HepG2 (cell line): ENCODE measurements at regions not wholly inside any gene's neighbourhood (a gene's known extent, or its start where the extent isn't known, plus 50 kb on each side); places are given as distances from the start of the nearest gene placed in this dataset.

ENCODE experiments used
- ATAC-seq: fragments of 200-7000 bp; cut with Tn5 transposase; 3 replicates; pipeline ENCODE4 v1.9.1; 2020; ENCODE audit warnings: mild to moderate bottlenecking, moderate library complexity
- BruUV-seq: library from RNA; stranded (reverse); fragments of 400-500 nt; replicated peaks from 2 replicates; lab custom pipeline; 2021; lab: Mats Ljungman, UMichigan
- CTCF ChIA-PET: fragments of 300-600 bp; formaldehyde crosslinking; extraction: SDS; loops from one replicate; lab custom pipeline; 2021; ENCODE audit warnings: low total read pairs, inconsistent platforms, low intra/inter-chr PET ratio; lab: Yijun Ruan, JAX
- POLR2A ChIA-PET: fragments of 350-600 bp; sonication (Branson Sonifier 250); formaldehyde crosslinking; loops from one replicate; lab custom pipeline; 2020; ENCODE audit warnings: antibody characterized with exemption, inconsistent platforms; lab: Yijun Ruan, JAX
- DNase-seq: peaks from one replicate; pipeline ENCODE4 v3.0.0-alpha.2; 2015; ENCODE audit warnings: low spot score
- FAIRE-seq: peaks from 3 replicates; lab custom pipeline; 2011; peaks lifted over from hg19 to GRCh38; lab: Jason Lieb, UNC
- H2AFZ ChIP-seq: one replicate; pipeline ENCODE4 v1.6.1; 2011; ENCODE audit warnings: low read length, inconsistent platforms
- H3K27ac ChIP-seq: fragments of 300-600 bp; 3 replicates; pipeline ENCODE4 v1.8.0; 2011; ENCODE audit warnings: mixed run types, mild to moderate bottlenecking, mixed read lengths, low read length, inconsistent platforms; ENCODE audit not compliant: insufficient read depth; ENCODE audit errors: extremely low read length
- H3K27me3 ChIP-seq, 2 experiments: fragments of 200-600 bp in 1 of 2; 2 replicates in 1 of 2; 3 replicates in 1 of 2; pipeline versions ENCODE4 v1.6.0 to v1.8.0; 2011; ENCODE audit warnings: low read length in 2 of 2, mild to moderate bottlenecking in 2 of 2, moderate library complexity in 2 of 2, inconsistent platforms in 1 of 2; ENCODE audit not compliant: insufficient read depth in 2 of 2, control insufficient read depth in 1 of 2
- H3K36me3 ChIP-seq, 2 experiments: fragments of 200-600 bp in 1 of 2; replicated peaks in 1 of 2; 2 replicates in 1 of 2; 3 replicates in 1 of 2; pipeline versions ENCODE4 v1.5.1 to v1.8.0; 2011; ENCODE audit warnings: low read length in 2 of 2, inconsistent platforms in 1 of 2; ENCODE audit not compliant: insufficient read depth in 2 of 2, control insufficient read depth in 1 of 2
- H3K4me1 ChIP-seq: 2 replicates; pipeline ENCODE4 v1.5.1; 2012; ENCODE audit warnings: low read length, inconsistent platforms; ENCODE audit not compliant: insufficient read depth
- H3K4me2 ChIP-seq: 2 replicates; pipeline ENCODE4 v1.6.0; 2011; ENCODE audit warnings: low read depth, low read length, inconsistent platforms
- H3K4me3 ChIP-seq, 3 experiments: fragments of 200-600 bp in 1 of 3; sonication (generic), shearing (Covaris generic) in 1 of 3; replicated peaks in 1 of 3; 2 replicates each; pipeline ENCODE4 v1.5.1; 2011 to 2016; ENCODE audit warnings: low read length in 3 of 3, inconsistent platforms in 2 of 3, low read depth in 2 of 3, mild to moderate bottlenecking in 2 of 3, control low read depth in 1 of 3, mixed read lengths in 1 of 3; ENCODE audit not compliant: insufficient read depth in 1 of 3
- H3K79me2 ChIP-seq: one replicate; pipeline ENCODE4 v1.6.1; 2011; ENCODE audit warnings: low read length, inconsistent platforms; ENCODE audit not compliant: insufficient read depth
- H3K9ac ChIP-seq: 2 replicates; pipeline ENCODE4 v1.6.0; 2011; ENCODE audit warnings: mild to moderate bottlenecking, low read depth, low read length, inconsistent platforms; ENCODE audit not compliant: insufficient read depth
- H3K9me3 ChIP-seq: 2 replicates; pipeline ENCODE4 v1.5.1; 2012; ENCODE audit warnings: mild to moderate bottlenecking, low read length
- H4K20me1 ChIP-seq: 2 replicates; pipeline ENCODE4 v1.6.0; 2011; ENCODE audit warnings: inconsistent platforms, mild to moderate bottlenecking, low read length, moderate library complexity; ENCODE audit not compliant: insufficient read depth
- ATF3 ChIP-seq: sonication (generic); formaldehyde crosslinking; IDR thresholded peaks from 2 replicates; pipeline ENCODE4 v1.4.0; 2020; ENCODE audit warnings: missing genetic modification reagents
- BRCA1 ChIP-seq: sonication (generic); formaldehyde crosslinking; IDR thresholded peaks from 2 replicates; pipeline ENCODE4 v1.4.0; 2020; ENCODE audit warnings: missing genetic modification reagents
- CTCF ChIP-seq: sonication (generic); formaldehyde crosslinking; IDR thresholded peaks from 2 replicates; pipeline ENCODE4 v1.5.0; 2020; ENCODE audit warnings: mild to moderate bottlenecking, missing genetic modification reagents, moderate library complexity
- ETV5 ChIP-seq: IDR thresholded peaks from 2 replicates; pipeline ENCODE4 v1.6.1; 2018; ENCODE audit warnings: missing biosample characterization, missing genetic modification reagents, inconsistent platforms, borderline replicate concordance
- HMGXB3 ChIP-seq: sonication (generic); formaldehyde crosslinking; IDR thresholded peaks from 2 replicates; pipeline ENCODE4 v1.4.0; 2020; ENCODE audit warnings: missing genetic modification reagents, borderline replicate concordance
- HOXA3 ChIP-seq: sonication (generic); formaldehyde crosslinking; IDR thresholded peaks from 2 replicates; pipeline ENCODE4 v1.5.0; 2020; ENCODE audit warnings: missing genetic modification reagents
- POGZ ChIP-seq: sonication (generic); formaldehyde crosslinking; IDR thresholded peaks from 2 replicates; pipeline ENCODE4 v1.4.0; 2020; ENCODE audit warnings: mild to moderate bottlenecking, missing genetic modification reagents
- TBX3 ChIP-seq: fragments of 450-650 bp; IDR thresholded peaks from 2 replicates; pipeline ENCODE4 v1.6.1; 2017; ENCODE audit warnings: antibody characterized with exemption, mild to moderate bottlenecking, inconsistent platforms, borderline replicate concordance
- U2AF1 ChIP-seq: fragments of 200-400 bp; formaldehyde crosslinking; optimal IDR thresholded peaks from 2 replicates; pipeline ENCODE3; 2017; ENCODE audit warnings: mild to moderate bottlenecking, low read depth, low read length
- ZMYM4 ChIP-seq: sonication (generic); formaldehyde crosslinking; IDR thresholded peaks from 2 replicates; pipeline ENCODE4 v1.8.1; 2023; ENCODE audit warnings: mild to moderate bottlenecking, missing genetic modification reagents
- ZNF33A ChIP-seq: sonication (generic); formaldehyde crosslinking; IDR thresholded peaks from 2 replicates; pipeline ENCODE4 v1.5.1; 2020; ENCODE audit warnings: missing genetic modification reagents, mild to moderate bottlenecking, moderate library complexity, borderline replicate concordance
- ZNF510 ChIP-seq: sonication (generic); formaldehyde crosslinking; IDR thresholded peaks from 2 replicates; pipeline ENCODE4 v1.4.0; 2020; ENCODE audit warnings: low read depth, mild to moderate bottlenecking, missing genetic modification reagents
- WGBS: methylation state at CpG from one replicate; pipeline ENCODE4 v1.1.6; 2017; ENCODE audit warnings: low lambda C conversion rate; 5-methylcytosine and 5-hydroxymethylcytosine counted together
- in situ Hi-C: cut with HindIII; loops from 2 replicates; pipeline ENCODE4 v1.10.0; 2017; ENCODE audit warnings: low pct_unique_long_range_greater_than_20kb; ENCODE audit not compliant: extremely low pct_ligation_motif_present
- intact Hi-C: fragments of 100-400 bp; cut with micrococcal nuclease; formaldehyde crosslinking; loops from one replicate; pipeline ENCODE4 v1.10.0; 2022; ENCODE audit not compliant: unreplicated experiment
- TF ChIP-seq, protein P1 (sequence below): sonication (generic); formaldehyde crosslinking; IDR thresholded peaks from 2 replicates; pipeline ENCODE4 v1.4.0; 2020; ENCODE audit warnings: missing genetic modification reagents; ENCODE audit errors: not compliant biosample characterization
- TF ChIP-seq, protein P2 (sequence below): sonication (generic); formaldehyde crosslinking; IDR thresholded peaks from 2 replicates; pipeline ENCODE4 v1.4.0; 2020; ENCODE audit warnings: missing genetic modification reagents, borderline replicate concordance

- H3K4me1 ChIP-seq: peaks cover 82% of the 10 kb centered on the region
- H3K27ac ChIP-seq: no peak overlapping the region
- no peak for ATAC-seq
- no peak overlapping the region for H3K9ac ChIP-seq
- intact Hi-C loops: no loop called here
- ChIA-PET CTCF (no interaction called here), POLR2A (no interaction called here)
- H3K4me3 ChIP-seq: no peak overlapping the region
- 95% methylated on average over 5 of the region's 5 CpGs for WGBS
- no peaks in the 10 kb centered on the region; a peak in 1 of 5 replicates for H3K36me3 ChIP-seq
- H2AFZ ChIP-seq: no peak overlapping the region
- no peak overlapping the region for H3K4me2 ChIP-seq
- H3K79me2 ChIP-seq: no peaks in the 10 kb centered on the region
- BruUV-seq: no TSS peak
- in situ Hi-C loops: no loop called here
- no peak for FAIRE-seq
- no peak for DNase-seq
- peaks cover 25% of the 10 kb centered on the region for H3K9me3 ChIP-seq
- H3K27me3 ChIP-seq: no peaks in the 10 kb centered on the region
- H4K20me1 ChIP-seq: no peaks in the 10 kb centered on the region
- TF ChIP-seq ETV5 (CRISPR knock-in tag) (0 out of 2 replicates have a peak, but pooled peaks have one; percentile 10), CTCF (CRISPR knock-in tag) (no peak), TBX3 (no peak), POGZ (peak; percentile 54), BRCA1 (CRISPR knock-in tag) (no peak), HMGXB3 (CRISPR knock-in tag) (peak; percentile 76), HOXA3 (CRISPR knock-in tag) (no peak), ATF3 (CRISPR knock-in tag) (no peak), U2AF1 (no peak), ZNF33A (0 out of 2 replicates have a peak, but pooled peaks have one; percentile 47), ZNF510 (CRISPR knock-in tag) (no peak), ZMYM4 (CRISPR knock-in tag) (peak; percentile 39; the same call in 1 of the 2 replicates)
- TF ChIP-seq, protein P1, sequence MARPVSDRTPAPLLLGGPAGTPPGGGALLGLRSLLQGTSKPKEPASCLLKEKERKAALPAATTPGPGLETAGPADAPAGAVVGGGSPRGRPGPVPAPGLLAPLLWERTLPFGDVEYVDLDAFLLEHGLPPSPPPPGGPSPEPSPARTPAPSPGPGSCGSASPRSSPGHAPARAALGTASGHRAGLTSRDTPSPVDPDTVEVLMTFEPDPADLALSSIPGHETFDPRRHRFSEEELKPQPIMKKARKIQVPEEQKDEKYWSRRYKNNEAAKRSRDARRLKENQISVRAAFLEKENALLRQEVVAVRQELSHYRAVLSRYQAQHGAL (CRISPR knock-in tag): no peak
- TF ChIP-seq, protein P2, sequence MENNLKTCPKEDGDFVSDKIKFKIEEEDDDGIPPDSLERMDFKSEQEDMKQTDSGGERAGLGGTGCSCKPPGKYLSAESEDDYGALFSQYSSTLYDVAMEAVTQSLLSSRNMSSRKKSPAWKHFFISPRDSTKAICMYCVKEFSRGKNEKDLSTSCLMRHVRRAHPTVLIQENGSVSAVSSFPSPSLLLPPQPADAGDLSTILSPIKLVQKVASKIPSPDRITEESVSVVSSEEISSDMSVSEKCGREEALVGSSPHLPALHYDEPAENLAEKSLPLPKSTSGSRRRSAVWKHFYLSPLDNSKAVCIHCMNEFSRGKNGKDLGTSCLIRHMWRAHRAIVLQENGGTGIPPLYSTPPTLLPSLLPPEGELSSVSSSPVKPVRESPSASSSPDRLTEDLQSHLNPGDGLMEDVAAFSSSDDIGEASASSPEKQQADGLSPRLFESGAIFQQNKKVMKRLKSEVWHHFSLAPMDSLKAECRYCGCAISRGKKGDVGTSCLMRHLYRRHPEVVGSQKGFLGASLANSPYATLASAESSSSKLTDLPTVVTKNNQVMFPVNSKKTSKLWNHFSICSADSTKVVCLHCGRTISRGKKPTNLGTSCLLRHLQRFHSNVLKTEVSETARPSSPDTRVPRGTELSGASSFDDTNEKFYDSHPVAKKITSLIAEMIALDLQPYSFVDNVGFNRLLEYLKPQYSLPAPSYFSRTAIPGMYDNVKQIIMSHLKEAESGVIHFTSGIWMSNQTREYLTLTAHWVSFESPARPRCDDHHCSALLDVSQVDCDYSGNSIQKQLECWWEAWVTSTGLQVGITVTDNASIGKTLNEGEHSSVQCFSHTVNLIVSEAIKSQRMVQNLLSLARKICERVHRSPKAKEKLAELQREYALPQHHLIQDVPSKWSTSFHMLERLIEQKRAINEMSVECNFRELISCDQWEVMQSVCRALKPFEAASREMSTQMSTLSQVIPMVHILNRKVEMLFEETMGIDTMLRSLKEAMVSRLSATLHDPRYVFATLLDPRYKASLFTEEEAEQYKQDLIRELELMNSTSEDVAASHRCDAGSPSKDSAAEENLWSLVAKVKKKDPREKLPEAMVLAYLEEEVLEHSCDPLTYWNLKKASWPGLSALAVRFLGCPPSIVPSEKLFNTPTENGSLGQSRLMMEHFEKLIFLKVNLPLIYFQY (CRISPR knock-in tag): no peak
Observed at GRCh38 chr6:110549277-110549676, 72.9 kb upstream of the SLC22A16 start.
